ENCODE measurements at regions not wholly inside any gene's neighbourhood (a gene's known extent, or its start where the extent isn't known, plus 50 kb on each side); places are given as distances from the start of the nearest gene placed in this dataset.

DNA sequence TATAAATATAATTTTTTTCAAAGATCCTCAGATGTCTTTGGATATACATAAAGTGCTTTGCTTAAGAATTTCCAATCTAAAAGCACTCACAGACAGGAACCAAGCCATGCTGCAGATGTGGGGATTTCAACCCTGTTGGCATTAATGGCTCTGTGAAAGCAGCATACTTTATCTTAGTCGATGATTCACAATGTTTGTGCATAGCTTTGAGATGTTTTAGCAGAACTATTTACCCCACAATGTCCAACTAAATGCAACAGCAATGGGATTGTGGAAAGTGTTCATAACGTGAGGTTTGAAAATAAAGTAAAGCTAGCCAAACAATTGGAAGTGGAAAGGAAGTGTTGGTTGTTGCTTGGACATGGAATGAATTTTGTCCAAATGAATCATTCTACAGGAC, 371.4 kb downstream of the SOX2 start:
- DNase-seq: no peak

DNA sequence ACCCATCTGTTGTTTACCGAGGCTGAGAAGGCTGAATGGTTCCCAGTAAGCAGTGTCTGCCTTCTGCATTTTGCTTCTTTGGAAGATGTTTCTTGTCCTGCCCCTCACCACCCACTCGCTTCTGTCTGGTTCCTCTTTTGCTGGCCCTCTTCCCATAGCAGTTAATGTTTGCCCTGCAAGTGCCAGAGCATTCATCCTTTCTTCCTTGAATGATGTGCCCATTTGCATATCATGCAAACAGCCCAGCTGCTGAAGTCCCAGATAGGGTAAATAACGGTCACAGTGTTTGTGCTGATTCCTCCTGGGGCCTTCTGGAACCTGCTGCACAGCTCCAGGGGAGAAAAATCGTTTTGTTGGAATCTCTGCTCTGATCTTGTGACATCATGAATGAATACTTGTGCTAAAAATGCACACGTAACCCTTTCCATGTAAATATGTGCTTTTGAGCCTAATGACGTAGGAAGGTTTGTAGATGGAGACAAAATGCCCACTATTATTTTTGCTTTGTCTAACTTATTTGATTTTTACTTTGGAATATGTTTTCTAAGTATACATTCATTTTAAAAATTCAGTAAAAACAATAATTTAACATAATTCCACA, 381.0 kb downstream of the SOX2 start:
- no peak for DNase-seq

- no peak for DNase-seq
These were observed 382.6 kb downstream of the SOX2 start for GRCh38 chr3:182094321-182094720.

GRCh38 chr3:182104881-182105280, 393.2 kb downstream of the SOX2 start:
- DNase-seq: no peak

GRCh38 chr3:182105875-182106274, 394.1 kb downstream of the SOX2 start:
- DNase-seq: no peak

- no peak for DNase-seq
These were observed 396.6 kb downstream of the SOX2 start for GRCh38 chr3:182108371-182108770.

- no peak for DNase-seq
These were observed 400.2 kb downstream of the SOX2 start for GRCh38 chr3:182111967-182112366.

DNA sequence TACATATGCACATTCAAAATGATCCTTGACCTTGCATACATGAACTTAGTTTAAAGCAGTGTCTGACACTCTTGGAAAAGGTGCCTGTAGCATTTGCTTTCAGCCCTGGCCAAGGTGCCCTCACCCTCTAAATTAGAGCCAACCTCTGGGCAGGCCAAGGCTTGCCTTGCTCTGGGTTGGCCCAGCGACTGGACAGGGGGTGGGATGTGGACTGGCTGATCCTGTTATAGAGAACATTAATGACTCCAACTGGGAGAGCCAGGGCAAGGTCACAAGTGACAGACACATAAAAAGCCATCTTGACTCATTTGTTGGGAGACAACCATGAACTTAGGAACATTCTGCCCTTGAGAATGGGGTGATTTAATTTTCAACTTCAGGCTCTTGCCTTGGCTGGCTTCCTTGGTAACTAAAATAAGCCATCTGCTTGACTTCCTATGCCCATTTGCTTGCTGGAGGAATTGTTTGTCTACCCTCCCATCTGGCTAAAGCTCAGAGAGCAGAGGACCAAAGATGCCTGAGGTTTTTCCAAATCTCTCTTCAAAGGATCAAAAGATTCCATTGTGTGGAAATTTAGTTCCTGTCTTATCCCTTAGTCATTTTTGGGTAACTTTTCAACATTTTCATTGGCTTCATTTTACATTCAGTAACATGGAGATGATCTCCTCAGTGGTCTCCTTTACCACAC, 403.7 kb downstream of the SOX2 start:
- no peak for DNase-seq

GRCh38 chr3:182116386-182116785, 404.7 kb downstream of the SOX2 start:
- no peak for DNase-seq

DNA sequence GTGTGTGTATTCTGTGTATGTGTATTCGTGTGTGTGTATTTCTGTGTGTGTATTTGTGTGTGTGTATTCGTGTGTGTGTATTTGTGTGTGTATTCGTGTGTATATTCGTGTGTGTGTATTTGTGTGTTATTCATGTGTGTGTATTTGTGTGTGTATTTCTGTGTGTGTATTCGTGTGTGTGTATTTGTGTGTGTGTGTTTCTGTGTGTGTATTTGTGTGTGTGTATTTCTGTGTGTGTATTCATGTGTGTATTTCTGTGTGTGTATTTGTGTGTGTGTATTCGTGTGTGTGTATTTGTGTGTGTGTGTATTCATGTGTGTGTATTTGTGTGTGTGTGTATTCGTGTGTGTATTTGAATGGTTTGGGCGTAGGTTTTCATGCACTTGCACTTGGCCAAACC, 405.4 kb downstream of the SOX2 start:
- DNase-seq: no peak

- DNase-seq: no peak
These were observed 405.9 kb downstream of the SOX2 start for GRCh38 chr3:182117583-182117982.

- no peak for DNase-seq
These were observed 406.3 kb downstream of the SOX2 start for GRCh38 chr3:182118066-182118465.

DNA sequence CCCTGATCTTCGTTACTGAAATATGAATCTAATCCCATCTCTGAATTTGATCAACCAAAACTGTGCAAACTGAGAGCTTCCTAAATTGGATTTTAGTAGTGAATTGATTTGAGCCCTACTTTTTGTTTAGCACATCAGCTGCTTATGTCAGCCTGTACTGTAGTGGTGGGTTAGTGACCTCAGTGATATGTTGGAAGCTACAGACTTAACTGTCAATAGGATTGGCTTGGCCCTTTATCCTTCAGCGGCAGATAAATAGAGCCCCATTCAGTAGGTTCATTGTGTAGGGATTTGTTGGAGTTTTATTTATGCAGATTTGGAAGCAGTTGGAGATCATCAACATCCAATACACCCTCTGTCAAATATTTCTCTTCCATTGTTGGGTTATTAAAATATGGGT, 409.7 kb downstream of the SOX2 start:
- no peak for DNase-seq

DNA sequence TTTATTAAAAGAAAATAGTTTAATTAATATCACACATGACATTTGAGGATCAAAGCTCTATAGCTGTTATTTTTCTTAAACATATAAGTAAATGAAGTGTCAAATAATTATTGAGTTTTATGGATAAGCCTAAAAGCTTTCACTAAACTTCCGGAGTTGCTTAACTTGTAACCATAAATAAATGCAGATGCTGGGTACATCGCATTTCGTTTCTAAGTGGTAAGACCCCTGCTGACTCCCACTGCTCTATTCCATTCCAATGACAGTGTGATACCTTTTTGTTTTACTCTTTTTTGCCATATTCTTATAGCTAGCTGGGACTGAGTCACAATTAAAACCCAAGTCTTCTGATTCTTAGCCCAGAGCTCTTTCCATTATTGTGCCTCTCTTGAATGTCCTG, 411.1 kb downstream of the SOX2 start:
- DNase-seq: no peak

DNA sequence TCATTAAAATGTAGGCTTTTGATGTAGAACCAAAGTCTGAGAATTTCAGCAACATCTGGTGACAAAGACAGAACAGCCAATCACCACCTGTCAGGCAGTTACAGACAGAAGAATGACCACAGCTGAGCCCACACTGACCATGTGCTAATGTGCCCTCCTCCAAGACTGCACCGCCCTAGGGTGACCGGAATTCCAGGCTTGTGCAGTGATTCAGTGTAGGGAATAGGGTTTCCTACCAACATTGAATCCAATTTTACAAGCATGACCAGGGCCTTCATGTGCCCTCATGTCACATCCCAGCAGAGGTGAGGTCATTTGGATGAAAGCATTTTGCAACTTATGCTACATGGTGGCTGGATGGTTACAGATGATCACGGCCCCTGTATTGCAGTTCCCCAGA, 412.5 kb downstream of the SOX2 start:
- no peak for DNase-seq

DNA sequence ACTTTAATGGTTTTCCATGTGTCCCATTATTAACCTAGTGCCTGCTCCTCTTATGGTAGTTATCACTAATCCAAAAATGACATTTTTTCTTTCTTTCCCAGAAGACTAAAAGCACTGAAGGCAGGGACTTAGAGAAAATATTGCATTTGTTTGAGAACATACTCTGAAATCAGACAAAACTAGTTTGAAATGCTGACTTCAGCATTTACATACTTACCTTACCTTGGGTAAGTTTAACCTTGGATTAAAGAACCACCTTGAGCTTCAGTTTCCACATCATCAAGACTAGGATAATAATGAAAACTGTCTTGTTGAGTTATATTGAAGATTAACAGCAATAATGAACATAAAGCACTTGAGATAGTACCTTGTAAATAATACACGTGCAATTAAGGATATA, 413.0 kb downstream of the SOX2 start:
- no peak for DNase-seq

GRCh38 chr3:182129740-182130139, 418.0 kb downstream of the SOX2 start:
- no peak for DNase-seq

- no peak for DNase-seq
These were observed 422.0 kb downstream of the SOX2 start for GRCh38 chr3:182133752-182134151.

DNA sequence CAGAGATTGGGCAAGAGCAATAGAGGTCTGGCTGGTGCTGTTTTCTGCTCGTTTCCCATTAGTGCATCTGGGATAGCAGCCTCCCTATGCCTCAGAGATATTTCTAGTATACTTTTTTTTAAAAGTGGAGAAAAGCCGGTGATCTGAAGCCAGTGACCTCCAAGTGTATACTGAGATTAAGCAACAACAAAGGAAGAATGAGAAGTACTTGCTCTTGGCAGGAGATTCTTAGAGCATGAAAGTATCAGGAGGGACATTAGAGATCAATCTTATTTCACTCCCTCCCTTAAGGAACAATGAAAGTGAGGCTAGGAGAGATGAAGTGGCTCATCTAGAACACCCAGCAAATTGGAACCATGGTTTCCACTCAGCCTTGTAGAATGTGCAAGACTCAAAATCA, 423.3 kb downstream of the SOX2 start:
- DNase-seq: no peak

- DNase-seq: no peak
These were observed 424.5 kb downstream of the SOX2 start for GRCh38 chr3:182136008-182136910.

DNA sequence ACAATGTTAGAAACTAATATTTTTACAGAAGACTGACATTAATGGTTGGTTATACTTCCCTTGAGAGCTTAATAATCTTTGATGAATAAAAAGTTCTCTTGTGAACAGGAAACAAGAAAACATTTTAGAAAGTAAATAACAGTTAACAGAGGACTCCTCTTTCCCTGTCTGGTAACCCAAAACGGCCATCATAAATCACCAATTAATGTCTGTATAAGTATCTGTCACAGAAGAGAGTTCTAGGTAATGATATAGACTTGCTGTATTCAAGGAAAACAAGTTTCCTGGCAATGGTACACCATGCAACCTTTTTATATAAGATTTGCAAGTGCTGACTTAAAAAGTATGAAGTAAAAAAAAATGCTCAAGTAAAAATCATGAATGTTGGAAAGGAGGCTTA, 426.7 kb downstream of the SOX2 start:
- no peak for DNase-seq

GRCh38 chr3:182139627-182140357, 428.1 kb downstream of the SOX2 start:
- no peak for DNase-seq

DNA sequence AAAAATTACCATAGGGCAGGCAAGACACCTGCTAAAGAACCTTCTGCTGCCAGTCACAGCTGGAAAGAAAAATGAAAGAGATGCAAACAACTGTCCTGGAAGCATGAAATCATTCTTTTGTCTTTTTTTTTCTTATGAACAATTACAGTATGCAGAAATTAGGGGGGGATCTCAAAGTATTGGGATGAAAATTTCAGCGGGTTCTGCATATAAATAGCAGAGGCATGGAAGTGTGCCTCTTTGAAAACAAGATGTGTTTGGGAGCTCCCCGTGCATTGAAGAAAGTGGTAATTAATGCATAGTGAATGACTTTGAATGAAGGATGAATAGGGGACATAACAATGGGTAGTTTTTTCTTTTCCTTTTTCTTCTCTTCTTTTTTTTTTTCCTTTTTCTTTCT, 431.2 kb downstream of the SOX2 start:
- no peak for DNase-seq
